Stomach (tissue), 8 donors: ENCODE measurements at regions not wholly inside any gene's neighbourhood (a gene's known extent, or its start where the extent isn't known, plus 50 kb on each side); places are given as distances from the start of the nearest gene placed in this dataset.

ENCODE experiments used
- DNase-seq, 2 donors: peaks; one replicate each; pipeline versions ENCODE4 v3.0.0 to v3.0.0-alpha.2; 2013 to 2019
- H3K27ac ChIP-seq, 5 donors: fragments of 200-600 bp in 4 of 5; sonication (generic) in 4 of 5; one replicate each; pipeline ENCODE4 v1.5.1; 2013 to 2019; ENCODE audit warnings: mild to moderate bottlenecking in 1 of 5, moderate library complexity in 1 of 5
- H3K27me3 ChIP-seq, 3 donors: fragments of 200-600 bp; sonication (generic); one replicate each; pipeline ENCODE4 v1.5.1; 2017 to 2019; ENCODE audit warnings: mixed run types in 1 of 3
- H3K36me3 ChIP-seq, 4 donors: fragments of 200-600 bp; sonication (generic); 1 replicate in 3 of 4; 2 replicates in 1 of 4; pipeline ENCODE4 v1.5.1; 2016 to 2019
- H3K4me1 ChIP-seq, 4 donors: fragments of 200-600 bp; sonication (generic); one replicate each; pipeline ENCODE4 v1.5.1; 2016 to 2019
- H3K4me3 ChIP-seq, 4 donors: fragments of 200-600 bp; sonication (generic) in 3 of 4; one replicate each; pipeline ENCODE4 v1.5.1; 2016 to 2019; ENCODE audit warnings: mild to moderate bottlenecking in 1 of 4
- H3K9me3 ChIP-seq, 4 donors: fragments of 200-600 bp; sonication (generic); one replicate each; pipeline ENCODE4 v1.5.1; 2016 to 2019
- EP300 ChIP-seq: sonication (generic); formaldehyde crosslinking; IDR thresholded peaks from one replicate; pipeline ENCODE4 v1.6.1; 2017; ENCODE audit warnings: antibody characterized with exemption
- POLR2A ChIP-seq, 4 donors: fragments of 450-650 bp; IDR thresholded peaks; one replicate each; pipeline ENCODE4 v1.6.1; 2016; ENCODE audit warnings: antibody characterized with exemption in 4 of 4, control low read depth in 2 of 4, mild to moderate bottlenecking in 1 of 4, moderate library complexity in 1 of 4
- POLR2AphosphoS5 ChIP-seq, 3 donors: sonication (generic); formaldehyde crosslinking; IDR thresholded peaks; one replicate each; pipeline ENCODE4 v1.6.1; 2016; ENCODE audit warnings: antibody characterized with exemption in 3 of 3
- WGBS, 5 donors: extraction: QIAGEN DNeasy Blood & Tissue Kit in 3 of 5; methylation state at CpG; one replicate each; pipeline versions ENCODE4 v1.1.5 to v1.1.7; 2013 to 2018; 5-methylcytosine and 5-hydroxymethylcytosine counted together
- intact Hi-C: fragments of 100-400 bp; cut with DNase I; formaldehyde crosslinking; loops from one replicate; pipeline ENCODE4 v1.15.1; 2023; ENCODE audit warnings: low total_unique reads
- TF ChIP-seq, protein P1 (sequence below), 7 experiments: fragments of 450-650 bp in 4 of 7; fragments of 200-600 bp in 3 of 7; sonication (generic) in 3 of 7; IDR thresholded peaks; one replicate each; pipeline ENCODE4 v1.5.1; 2016 to 2019; ENCODE audit warnings: antibody characterized with exemption in 7 of 7, control low read depth in 2 of 7, mild to moderate bottlenecking in 1 of 7
- donor health status: healthy with polysubstance abuse.
- donor health status: Bipolar disorder and iron deficiency.
- donor health status: healthy.

DNA sequence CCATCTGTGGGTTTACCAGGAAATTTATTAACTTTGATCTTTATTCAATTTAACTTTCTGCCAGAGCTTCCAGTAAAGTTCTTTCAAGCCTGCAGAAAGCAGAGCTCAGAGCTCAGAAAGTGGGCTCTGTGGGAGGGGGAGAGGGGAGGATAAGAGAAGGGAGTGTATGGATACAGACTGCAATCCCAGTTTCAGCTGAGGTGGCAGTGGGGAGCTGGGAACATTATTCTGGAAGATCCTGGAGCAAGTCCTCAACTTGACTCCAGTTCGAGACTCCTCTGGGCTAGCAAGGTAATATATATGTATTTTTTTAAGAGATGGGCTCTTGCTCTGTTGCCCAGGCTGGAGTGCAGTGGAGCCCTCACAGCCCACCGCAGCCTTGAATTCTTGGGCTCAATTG is 108.9 kb upstream of the NABP1 start:
- intact Hi-C loops: loop anchor here (5.0 kb wide), 1 partner anchor 123 kb away; no protein-coding TSS in a partner anchor
- Histone ChIP-seq H3K27ac (no peak overlapping the region), H3K4me1 (peaks cover 0 to 23% (median 0%) of the 10 kb centered on the region in 4 donors), H3K9me3 (no peaks in the 10 kb centered on the region), H3K4me3 (no peak overlapping the region), H3K36me3 (no peaks in the 10 kb centered on the region), H3K27me3 (no peaks in the 10 kb centered on the region)
- whole genome bisulfite sequencing, 5 donors: 60 to 94% (median 78%) methylated on average over 2 of the region's 2 CpGs
- TF ChIP-seq EP300 (no peak), POLR2A (IDR thresholded peaks at IDR 0.05) (no peak), POLR2AphosphoS5 (IDR thresholded peaks at IDR 0.05) (no peak)
- TF ChIP-seq, protein P1, sequence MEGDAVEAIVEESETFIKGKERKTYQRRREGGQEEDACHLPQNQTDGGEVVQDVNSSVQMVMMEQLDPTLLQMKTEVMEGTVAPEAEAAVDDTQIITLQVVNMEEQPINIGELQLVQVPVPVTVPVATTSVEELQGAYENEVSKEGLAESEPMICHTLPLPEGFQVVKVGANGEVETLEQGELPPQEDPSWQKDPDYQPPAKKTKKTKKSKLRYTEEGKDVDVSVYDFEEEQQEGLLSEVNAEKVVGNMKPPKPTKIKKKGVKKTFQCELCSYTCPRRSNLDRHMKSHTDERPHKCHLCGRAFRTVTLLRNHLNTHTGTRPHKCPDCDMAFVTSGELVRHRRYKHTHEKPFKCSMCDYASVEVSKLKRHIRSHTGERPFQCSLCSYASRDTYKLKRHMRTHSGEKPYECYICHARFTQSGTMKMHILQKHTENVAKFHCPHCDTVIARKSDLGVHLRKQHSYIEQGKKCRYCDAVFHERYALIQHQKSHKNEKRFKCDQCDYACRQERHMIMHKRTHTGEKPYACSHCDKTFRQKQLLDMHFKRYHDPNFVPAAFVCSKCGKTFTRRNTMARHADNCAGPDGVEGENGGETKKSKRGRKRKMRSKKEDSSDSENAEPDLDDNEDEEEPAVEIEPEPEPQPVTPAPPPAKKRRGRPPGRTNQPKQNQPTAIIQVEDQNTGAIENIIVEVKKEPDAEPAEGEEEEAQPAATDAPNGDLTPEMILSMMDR (IDR thresholded peaks at IDR 0.05): no peak
- DNase-seq: no peak

DNA sequence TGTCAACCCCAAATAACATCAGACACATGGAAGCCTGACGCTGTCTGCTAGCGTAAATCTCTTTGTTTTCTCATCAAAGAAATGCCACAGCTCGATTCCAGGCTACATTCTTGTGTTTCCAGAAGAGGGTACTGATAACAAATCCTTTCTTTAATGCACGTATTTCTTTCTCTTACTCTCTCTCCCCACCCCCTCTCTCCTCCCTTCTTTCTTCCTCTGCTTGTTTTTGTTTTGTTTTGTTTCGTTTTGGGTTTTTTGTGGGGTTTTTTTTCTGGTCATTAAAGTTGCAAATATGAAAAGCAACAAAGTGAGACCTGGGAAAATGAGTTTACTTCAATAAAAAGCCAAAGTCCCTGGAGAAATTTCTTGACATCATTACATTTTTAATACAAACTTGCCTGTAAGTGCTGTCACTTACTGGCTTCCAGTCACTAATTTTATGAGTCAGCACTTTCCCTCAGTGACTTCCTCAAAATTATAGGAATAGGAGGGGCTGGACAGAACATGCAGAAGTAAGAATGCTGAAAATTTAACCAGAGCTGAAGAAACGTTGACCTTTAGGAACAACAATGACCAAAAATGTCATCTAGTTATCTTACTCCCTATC is 106.7 kb upstream of the NABP1 start:
- Histone ChIP-seq H3K27me3 (no peaks in the 10 kb centered on the region), H3K27ac (peak overlapping the region in 2 of 5 donors; percentile 16 to 25), H3K4me3 (peak overlapping the region in 1 of 4 donors; percentile 11), H3K36me3 (no peaks in the 10 kb centered on the region), H3K9me3 (no peaks in the 10 kb centered on the region), H3K4me1 (peaks cover 0 to 11% (median 0%) of the 10 kb centered on the region in 4 donors)
- intact Hi-C loops: no loop called here
- WGBS, 5 donors: 11 to 17% (median 12%) methylated on average over 6 of the region's 6 CpGs
- DNase-seq: peak in 1 of 2 donors; percentile 46
- no peak for TF ChIP-seq POLR2A (IDR thresholded peaks at IDR 0.05)
- TF ChIP-seq, protein P1 (IDR thresholded peaks at IDR 0.05): peak in 1 of 7 experiments; percentile 27

DNA sequence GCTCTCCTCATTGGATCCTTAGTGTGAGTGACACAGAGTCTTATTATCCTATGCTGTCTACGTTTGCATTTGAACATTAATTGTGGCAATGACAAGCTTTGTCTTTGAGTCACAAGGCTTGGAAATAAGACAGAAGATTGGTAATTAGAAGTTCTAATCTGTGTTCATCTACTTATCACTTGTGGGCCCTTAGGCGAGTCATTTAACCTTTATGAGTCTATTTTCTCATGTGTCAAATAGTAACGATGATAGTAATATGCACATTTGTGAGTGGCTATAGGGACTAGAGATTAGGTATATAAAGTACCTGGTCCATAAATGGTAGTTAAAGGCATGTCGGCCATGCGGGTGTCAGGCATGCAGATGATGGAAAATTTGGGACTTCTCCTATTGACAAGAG is 105.6 kb upstream of the NABP1 start:
- 87 to 91% (median 89%) methylated on average over 5 of the region's 5 CpGs for WGBS, 5 donors
- Histone ChIP-seq H3K4me3 (no peak overlapping the region), H3K36me3 (no peaks in the 10 kb centered on the region), H3K9me3 (no peaks in the 10 kb centered on the region), H3K27ac (no peak overlapping the region), H3K4me1 (peaks cover 0 to 11% (median 0%) of the 10 kb centered on the region in 4 donors), H3K27me3 (no peaks in the 10 kb centered on the region)
- DNase-seq: no peak
- intact Hi-C loops: no loop called here
- TF ChIP-seq, protein P1 (IDR thresholded peaks at IDR 0.05): no peak
- TF ChIP-seq POLR2AphosphoS5 (IDR thresholded peaks at IDR 0.05): no peak

DNA sequence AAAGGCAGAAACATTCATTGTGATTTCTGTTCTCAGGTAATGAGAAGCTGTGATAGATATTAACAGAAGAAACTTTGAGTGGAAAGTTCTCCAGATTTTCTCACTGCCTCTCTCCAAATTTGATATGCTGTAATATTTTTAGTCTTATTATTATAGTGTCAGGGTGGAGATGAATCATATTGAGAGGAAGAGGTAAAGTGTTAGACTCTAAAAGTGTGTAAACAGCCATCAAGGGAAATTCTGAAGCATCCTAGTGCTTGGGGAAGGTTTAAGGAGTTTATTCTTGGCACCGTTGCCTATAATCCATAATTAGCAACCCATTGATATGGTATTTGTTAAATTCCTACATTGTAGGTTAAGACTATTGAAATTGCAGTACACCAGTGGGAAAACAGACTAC is 104.7 kb upstream of the NABP1 start:
- WGBS, 5 donors: 66 to 83% (median 79%) methylated on average over 1 of the region's 1 CpG
- Histone ChIP-seq H3K27ac (no peak overlapping the region), H3K27me3 (no peaks in the 10 kb centered on the region), H3K36me3 (no peaks in the 10 kb centered on the region), H3K9me3 (no peaks in the 10 kb centered on the region), H3K4me1 (peaks cover 0 to 11% (median 0%) of the 10 kb centered on the region in 4 donors), H3K4me3 (no peak overlapping the region)
- no peak for TF ChIP-seq EP300
- no peak for TF ChIP-seq POLR2AphosphoS5 (IDR thresholded peaks at IDR 0.05)
- TF ChIP-seq, protein P1 (IDR thresholded peaks at IDR 0.05): no peak
- TF ChIP-seq POLR2A (IDR thresholded peaks at IDR 0.05): no peak
- intact Hi-C loops: no loop called here
- DNase-seq: no peak
